ENCODE measurements at regions not wholly inside any gene's neighbourhood (a gene's known extent, or its start where the extent isn't known, plus 50 kb on each side); places are given as distances from the start of the nearest gene placed in this dataset.

DNA sequence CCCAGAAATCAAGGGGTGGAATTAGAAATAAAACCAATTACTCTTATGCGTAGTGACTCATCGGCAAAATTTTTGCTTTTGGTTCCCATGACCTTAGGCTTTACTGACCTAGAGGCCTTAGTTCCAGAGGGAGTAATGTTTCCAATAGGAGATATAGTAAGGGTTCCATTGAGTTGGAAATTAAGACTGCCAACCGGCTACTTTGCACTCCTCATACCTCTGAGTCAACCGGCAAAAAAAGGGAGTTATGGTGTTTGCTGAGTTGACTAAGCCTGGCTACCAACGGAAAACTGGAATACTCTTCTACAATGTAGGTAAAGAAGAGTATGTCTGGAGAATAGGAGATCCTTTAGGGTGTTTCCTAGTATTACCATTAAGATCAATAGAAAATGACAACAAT, 919.8 kb downstream of the CENPC start:
- no peak overlapping the region for H3K9ac ChIP-seq (ENCODE audit: insufficient read depth, low read length)
- H3K9me3 ChIP-seq (ENCODE audit: control insufficient read depth, insufficient read depth, low read depth, low read length), result no peaks in the 10 kb centered on the region
- no peak overlapping the region for H3K4me2 ChIP-seq (ENCODE audit: extremely low read depth, insufficient read depth, low read length)
- H3K36me3 ChIP-seq (ENCODE audit: control insufficient read depth, insufficient read depth, low read length), result no peaks in the 10 kb centered on the region
- DNase-seq (ENCODE audit: low read depth in 2 of 2), result no peak
- no peaks in the 10 kb centered on the region for H3K4me1 ChIP-seq (ENCODE audit: control insufficient read depth, extremely low read depth, insufficient read depth, low read length)
- no peaks in the 10 kb centered on the region for H3K27me3 ChIP-seq (ENCODE audit: control insufficient read depth, insufficient read depth, low read length)
- no peaks in the 10 kb centered on the region for H4K20me1 ChIP-seq (ENCODE audit: control insufficient read depth, extremely low read depth, insufficient read depth, low read length)
- H3K4me3 ChIP-seq (replicated peaks in 1 of 4; ENCODE audit: control extremely low read depth in 1 of 4, insufficient read depth in 1 of 4, low read depth in 3 of 4, low read length in 4 of 4), result no peak overlapping the region
- TF ChIP-seq EZH2 (IDR thresholded peaks at IDR 0.05; ENCODE audit: low read length, missing control alignments) (no peak), CTCF (conservative IDR thresholded peaks at IDR 0.05 in 1 of 2, IDR thresholded peaks at IDR 0.05 in 1 of 2; ENCODE audit: low read depth in 1 of 2, low read length in 2 of 2) (no peak)
- H3K27ac ChIP-seq (ENCODE audit: insufficient read depth, low read length), result no peak overlapping the region
- H3K79me2 ChIP-seq (ENCODE audit: control insufficient read depth, insufficient read depth, low read length), result no peaks in the 10 kb centered on the region
- H2AFZ ChIP-seq (ENCODE audit: low read length), result no peak overlapping the region

- no peak overlapping the region for H3K4me3 ChIP-seq (replicated peaks in 1 of 4; ENCODE audit: control extremely low read depth in 1 of 4, insufficient read depth in 1 of 4, low read depth in 3 of 4, low read length in 4 of 4)
- no peaks in the 10 kb centered on the region for H3K79me2 ChIP-seq (ENCODE audit: control insufficient read depth, insufficient read depth, low read length)
- H3K36me3 ChIP-seq (ENCODE audit: control insufficient read depth, insufficient read depth, low read length), result no peaks in the 10 kb centered on the region
- H3K9me3 ChIP-seq (ENCODE audit: control insufficient read depth, insufficient read depth, low read depth, low read length), result no peaks in the 10 kb centered on the region
- peak in 1 of 2 donors; percentile 25 for DNase-seq (ENCODE audit: low read depth in 2 of 2)
- no peak overlapping the region for H2AFZ ChIP-seq (ENCODE audit: low read length)
- H3K27ac ChIP-seq (ENCODE audit: insufficient read depth, low read length), result no peak overlapping the region
- no peak overlapping the region for H3K9ac ChIP-seq (ENCODE audit: insufficient read depth, low read length)
- H4K20me1 ChIP-seq (ENCODE audit: control insufficient read depth, extremely low read depth, insufficient read depth, low read length), result no peaks in the 10 kb centered on the region
- no peak overlapping the region for H3K4me2 ChIP-seq (ENCODE audit: extremely low read depth, insufficient read depth, low read length)
- H3K4me1 ChIP-seq (ENCODE audit: control insufficient read depth, extremely low read depth, insufficient read depth, low read length), result no peaks in the 10 kb centered on the region
- TF ChIP-seq CTCF (conservative IDR thresholded peaks at IDR 0.05 in 1 of 2, IDR thresholded peaks at IDR 0.05 in 1 of 2; ENCODE audit: low read depth in 1 of 2, low read length in 2 of 2), result no peak
- no peaks in the 10 kb centered on the region for H3K27me3 ChIP-seq (ENCODE audit: control insufficient read depth, insufficient read depth, low read length)
Measured at GRCh38 chr4:66613591-66613990, 931.7 kb downstream of the CENPC start.

DNA sequence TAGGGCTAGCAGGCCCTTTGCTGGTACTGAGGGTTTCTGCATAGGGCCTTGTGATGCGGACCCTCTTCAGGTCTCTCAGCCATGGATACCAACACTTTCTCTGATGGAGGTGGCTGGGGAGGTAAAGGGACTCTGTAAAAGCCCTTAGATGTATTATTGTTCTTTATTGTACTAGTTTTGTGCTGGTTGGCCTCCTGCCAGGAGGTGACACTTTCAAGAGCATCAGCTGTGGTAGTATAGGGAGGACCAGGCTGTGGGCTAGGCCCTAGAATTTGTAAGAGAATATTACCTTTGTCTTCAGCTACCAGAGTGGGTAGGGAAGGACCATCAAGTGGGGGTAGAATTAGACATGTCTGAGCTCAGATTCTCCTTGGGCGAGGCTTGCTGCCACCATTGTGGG, 936.3 kb downstream of the CENPC start:
- Histone ChIP-seq H3K4me1 (ENCODE audit: control insufficient read depth, extremely low read depth, insufficient read depth, low read length) (no peaks in the 10 kb centered on the region), H3K79me2 (ENCODE audit: control insufficient read depth, insufficient read depth, low read length) (no peaks in the 10 kb centered on the region), H3K4me3 (replicated peaks in 1 of 4; ENCODE audit: control extremely low read depth in 1 of 4, insufficient read depth in 1 of 4, low read depth in 3 of 4, low read length in 4 of 4) (no peak overlapping the region), H3K9ac (ENCODE audit: insufficient read depth, low read length) (no peak overlapping the region), H3K36me3 (ENCODE audit: control insufficient read depth, insufficient read depth, low read length) (no peaks in the 10 kb centered on the region), H3K9me3 (ENCODE audit: control insufficient read depth, insufficient read depth, low read depth, low read length) (no peaks in the 10 kb centered on the region), H3K27me3 (ENCODE audit: control insufficient read depth, insufficient read depth, low read length) (no peaks in the 10 kb centered on the region), H2AFZ (ENCODE audit: low read length) (no peak overlapping the region), H3K27ac (ENCODE audit: insufficient read depth, low read length) (no peak overlapping the region), H4K20me1 (ENCODE audit: control insufficient read depth, extremely low read depth, insufficient read depth, low read length) (no peaks in the 10 kb centered on the region), H3K4me2 (ENCODE audit: extremely low read depth, insufficient read depth, low read length) (no peak overlapping the region)
- no peak for DNase-seq (ENCODE audit: low read depth in 2 of 2)
- no peak for TF ChIP-seq CTCF (conservative IDR thresholded peaks at IDR 0.05 in 1 of 2, IDR thresholded peaks at IDR 0.05 in 1 of 2; ENCODE audit: low read depth in 1 of 2, low read length in 2 of 2)
- no peak for TF ChIP-seq EZH2 (IDR thresholded peaks at IDR 0.05; ENCODE audit: low read length, missing control alignments)
